Osteocyte (in vitro differentiated cells): ENCODE measurements at regions not wholly inside any gene's neighbourhood (a gene's known extent, or its start where the extent isn't known, plus 50 kb on each side); places are given as distances from the start of the nearest gene placed in this dataset.

Experiments used
- DNase-seq: peaks from one replicate; pipeline ENCODE4 v3.0.0; 2021; ENCODE audit warnings: mixed read lengths; ENCODE audit not compliant: unreplicated experiment; ENCODE audit errors: extremely low spot score
- H3K27ac Mint-ChIP-seq: one replicate; pipeline ENCODE4 v1.8.0; 2021; ENCODE audit warnings: mild to moderate bottlenecking, mixed read lengths; ENCODE audit not compliant: unreplicated experiment
- H3K27me3 Mint-ChIP-seq: one replicate; pipeline ENCODE4 v1.8.0; 2021; ENCODE audit warnings: mixed read lengths; ENCODE audit not compliant: unreplicated experiment
- H3K36me3 Mint-ChIP-seq: one replicate; pipeline ENCODE4 v1.8.0; 2021; ENCODE audit warnings: mixed read lengths; ENCODE audit not compliant: unreplicated experiment
- H3K4me1 Mint-ChIP-seq: one replicate; pipeline ENCODE4 v1.8.0; 2021; ENCODE audit warnings: mixed read lengths; ENCODE audit not compliant: unreplicated experiment
- H3K4me3 Mint-ChIP-seq: one replicate; pipeline ENCODE4 v1.8.0; 2021; ENCODE audit warnings: mild to moderate bottlenecking, moderate library complexity, mixed read lengths; ENCODE audit not compliant: unreplicated experiment
- H3K9me3 Mint-ChIP-seq: one replicate; pipeline ENCODE4 v1.8.0; 2021; ENCODE audit warnings: mixed read lengths; ENCODE audit not compliant: unreplicated experiment
- CTCF ChIP-seq: fragments of 200-600 bp; sonication (generic); IDR thresholded peaks from 2 replicates; pipeline ENCODE4 v1.5.0; 2021; ENCODE audit warnings: antibody characterized with exemption, mild to moderate bottlenecking, moderate library complexity

- Mint-ChIP-seq H3K27me3 (no peaks in the 10 kb centered on the region), H3K36me3 (no peaks in the 10 kb centered on the region), H3K9me3 (no peaks in the 10 kb centered on the region), H3K4me3 (no peak overlapping the region), H3K4me1 (no peaks in the 10 kb centered on the region), H3K27ac (no peak overlapping the region)
- no peak for TF ChIP-seq CTCF
- no peak for DNase-seq
These were observed 545.0 kb downstream of the GBA3 start for GRCh38 chr4:23237771-23238170.

- no peak overlapping the region for H3K27ac Mint-ChIP-seq
- H3K4me1 Mint-ChIP-seq, result no peaks in the 10 kb centered on the region
- no peak overlapping the region for H3K4me3 Mint-ChIP-seq
- no peak for TF ChIP-seq CTCF
- H3K9me3 Mint-ChIP-seq, result no peaks in the 10 kb centered on the region
- no peak for DNase-seq
- H3K27me3 Mint-ChIP-seq, result peaks cover 3% of the 10 kb centered on the region
- H3K36me3 Mint-ChIP-seq, result no peaks in the 10 kb centered on the region
These were observed 543.1 kb downstream of the GBA3 start for GRCh38 chr4:23235628-23236390.

GRCh38 chr4:23234716-23235115, 542.0 kb downstream of the GBA3 start:
- Mint-ChIP-seq H3K4me3 (no peak overlapping the region), H3K4me1 (no peaks in the 10 kb centered on the region), H3K27ac (no peak overlapping the region), H3K27me3 (peaks cover 3% of the 10 kb centered on the region), H3K36me3 (no peaks in the 10 kb centered on the region), H3K9me3 (no peaks in the 10 kb centered on the region)
- DNase-seq, result no peak
- TF ChIP-seq CTCF, result no peak

GRCh38 chr4:23234018-23234417, 541.3 kb downstream of the GBA3 start:
- no peak for DNase-seq
- H3K4me3 Mint-ChIP-seq, result no peak overlapping the region
- peaks cover 3% of the 10 kb centered on the region for H3K27me3 Mint-ChIP-seq
- H3K36me3 Mint-ChIP-seq, result no peaks in the 10 kb centered on the region
- no peak overlapping the region for H3K27ac Mint-ChIP-seq
- no peaks in the 10 kb centered on the region for H3K4me1 Mint-ChIP-seq
- no peak for TF ChIP-seq CTCF
- H3K9me3 Mint-ChIP-seq, result no peaks in the 10 kb centered on the region

GRCh38 chr4:23233596-23233995, 540.9 kb downstream of the GBA3 start:
- H3K27ac Mint-ChIP-seq, result no peak overlapping the region
- TF ChIP-seq CTCF, result no peak
- peaks cover 3% of the 10 kb centered on the region for H3K27me3 Mint-ChIP-seq
- H3K36me3 Mint-ChIP-seq, result no peaks in the 10 kb centered on the region
- H3K9me3 Mint-ChIP-seq, result no peaks in the 10 kb centered on the region
- no peak for DNase-seq
- H3K4me1 Mint-ChIP-seq, result no peaks in the 10 kb centered on the region
- no peak overlapping the region for H3K4me3 Mint-ChIP-seq
